T-helper 17 cell (primary cell): ENCODE measurements at regions not wholly inside any gene's neighbourhood (a gene's known extent, or its start where the extent isn't known, plus 50 kb on each side); places are given as distances from the start of the nearest gene placed in this dataset.
"Not testable (repeated sequence)": the region's sequence is repeated elsewhere in the genome, so short reads cannot be mapped to it uniquely, and the experiment has no call there.

ENCODE experiments used
- ATAC-seq: fragments of 150-1000 bp; cut with Tn5 transposase; 2 replicates; pipeline ENCODE4 v1.10.0; 2021; ENCODE audit warnings: mild to moderate bottlenecking, moderate library complexity
- DNase-seq, 3 donors: peaks; one replicate each; pipeline versions ENCODE4 v3.0.0 to v3.0.0-alpha.2; 2020 to 2021
- H3K9me3 ChIP-seq: one replicate; pipeline ENCODE4 v1.7.0; 2013; ENCODE audit warnings: low read length, mild to moderate bottlenecking; ENCODE audit not compliant: control insufficient read depth, poor library complexity, severe bottlenecking
- H3K27ac Mint-ChIP-seq: one replicate; pipeline ENCODE4 v1.8.0; 2022; ENCODE audit warnings: mild to moderate bottlenecking, moderate library complexity, mixed read lengths
- H3K27me3 Mint-ChIP-seq: one replicate; pipeline ENCODE4 v1.8.0; 2022; ENCODE audit warnings: mixed read lengths
- H3K36me3 Mint-ChIP-seq: one replicate; pipeline ENCODE4 v1.8.0; 2022; ENCODE audit warnings: low read depth, mixed read lengths
- H3K4me1 Mint-ChIP-seq: one replicate; pipeline ENCODE4 v1.8.0; 2022; ENCODE audit warnings: mild to moderate bottlenecking, mixed read lengths
- H3K4me3 Mint-ChIP-seq: one replicate; pipeline ENCODE4 v1.8.0; 2022; ENCODE audit warnings: mild to moderate bottlenecking, moderate library complexity, mixed read lengths

GRCh38 chr20:30484009-30484748 is 773.3 kb upstream of the DEFB115 start:
- Mint-ChIP-seq H3K4me1 (no peaks in the 10 kb centered on the region), H3K4me3 (no peak overlapping the region), H3K27me3 (no peaks in the 10 kb centered on the region), H3K27ac (no peak overlapping the region), H3K36me3 (peaks cover 4% of the 10 kb centered on the region)
- H3K9me3 ChIP-seq = no peaks in the 10 kb centered on the region
- ATAC-seq (no peak), DNase-seq (no peak)

DNA sequence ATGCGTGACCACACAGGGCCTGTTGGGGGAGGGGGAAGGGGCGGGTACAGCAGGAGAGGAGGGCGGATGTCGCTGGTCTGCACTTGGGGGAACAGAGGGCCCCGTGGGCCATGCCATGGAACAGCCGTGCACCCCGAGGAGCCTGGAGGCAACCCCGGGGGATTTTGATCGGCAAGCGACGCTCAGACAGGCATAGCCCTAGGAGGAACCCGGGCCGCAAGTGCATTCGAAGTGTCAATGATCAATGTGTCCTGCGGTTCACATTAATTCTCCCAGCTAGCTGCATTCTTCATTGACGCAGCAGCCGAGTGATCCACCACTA is 772.8 kb upstream of the DEFB115 start:
- Mint-ChIP-seq H3K4me1 (no peaks in the 10 kb centered on the region), H3K27me3 (no peaks in the 10 kb centered on the region), H3K36me3 (peaks cover 4% of the 10 kb centered on the region), H3K4me3 (no peak overlapping the region), H3K27ac (no peak overlapping the region)
- H3K9me3 ChIP-seq = no peaks in the 10 kb centered on the region
- no peak for ATAC-seq
- no peak for DNase-seq

DNA sequence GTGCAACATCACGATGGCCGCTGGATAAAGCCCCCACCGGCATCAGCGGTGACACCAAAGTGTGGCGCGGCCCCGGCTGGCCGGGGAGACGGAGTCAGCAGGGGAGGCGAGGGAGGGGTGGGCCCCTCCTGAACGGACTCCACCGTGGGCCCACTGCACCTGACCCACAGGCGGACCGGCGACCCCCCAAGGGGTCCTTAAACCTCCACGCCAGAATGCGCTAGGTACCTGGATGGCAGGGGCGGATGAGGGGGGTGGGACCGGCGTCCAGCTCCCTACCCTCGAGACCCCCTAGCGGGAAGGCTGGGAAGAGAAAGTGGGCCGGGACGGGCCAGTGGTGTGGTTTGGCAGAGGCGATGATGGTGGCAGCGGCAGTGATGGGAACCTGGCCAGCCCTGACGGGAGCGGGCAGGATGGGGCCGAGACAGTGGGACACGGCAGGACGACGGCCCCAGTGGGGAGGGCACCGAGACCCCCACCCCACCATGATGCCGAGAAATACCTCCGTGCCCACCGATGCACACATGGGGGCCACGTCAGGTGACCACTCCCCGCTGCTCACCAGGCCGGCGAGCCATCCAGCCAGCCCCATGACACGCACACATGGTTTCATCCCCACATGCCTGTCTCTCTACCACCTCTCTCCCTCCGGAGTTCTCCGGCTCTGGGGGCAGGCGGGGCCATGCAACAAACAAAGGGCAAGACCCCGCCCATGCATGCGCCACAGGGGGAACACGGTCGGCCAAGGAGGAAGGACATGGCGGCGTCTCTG is 771.9 kb upstream of the DEFB115 start:
- ATAC-seq = no peak
- no peaks in the 10 kb centered on the region for H3K9me3 ChIP-seq
- no peak overlapping the region for H3K27ac Mint-ChIP-seq
- peaks cover 4% of the 10 kb centered on the region for H3K36me3 Mint-ChIP-seq
- no peaks in the 10 kb centered on the region for H3K27me3 Mint-ChIP-seq
- no peaks in the 10 kb centered on the region for H3K4me1 Mint-ChIP-seq
- DNase-seq = no peak
- no peak overlapping the region for H3K4me3 Mint-ChIP-seq

DNA sequence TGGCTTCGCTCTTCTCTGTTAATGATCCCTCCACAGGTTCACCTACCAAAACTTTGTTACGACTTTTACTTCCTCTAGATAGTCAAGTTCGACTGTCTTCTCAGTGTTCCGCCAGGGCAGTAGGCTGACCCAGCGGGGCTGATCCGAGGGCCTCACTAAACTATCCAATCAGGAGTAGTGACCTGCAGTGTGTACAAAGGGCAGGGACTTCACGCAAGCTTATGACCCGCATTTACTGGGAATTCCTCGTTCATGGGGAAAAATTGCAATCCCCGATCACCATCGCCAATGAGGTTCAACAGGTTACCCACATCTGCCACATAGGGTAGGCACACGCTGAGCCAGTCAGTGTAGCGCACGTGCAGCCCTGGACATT is 771.4 kb upstream of the DEFB115 start:
- no peaks in the 10 kb centered on the region for H3K9me3 ChIP-seq
- H3K4me1 Mint-ChIP-seq = no peaks in the 10 kb centered on the region
- H3K4me3 Mint-ChIP-seq = no peak overlapping the region
- no peaks in the 10 kb centered on the region for H3K27me3 Mint-ChIP-seq
- DNase-seq (no peak), ATAC-seq (no peak)
- H3K27ac Mint-ChIP-seq = no peak overlapping the region
- H3K36me3 Mint-ChIP-seq = peaks cover 4% of the 10 kb centered on the region

- H3K4me3 Mint-ChIP-seq, H3K27me3 Mint-ChIP-seq, ATAC-seq, H3K27ac Mint-ChIP-seq, H3K4me1 Mint-ChIP-seq, H3K36me3 Mint-ChIP-seq, DNase-seq, H3K9me3 ChIP-seq: not testable (repeated sequence)
Measured at GRCh38 chr20:30487461-30487860, 770.0 kb upstream of the DEFB115 start.

GRCh38 chr20:30487947-30488926 is 769.2 kb upstream of the DEFB115 start:
- no peak for DNase-seq
- H3K9me3 ChIP-seq = no peaks in the 10 kb centered on the region
- Mint-ChIP-seq H3K36me3 (peaks cover 4% of the 10 kb centered on the region), H3K27me3 (no peaks in the 10 kb centered on the region), H3K4me1 (no peaks in the 10 kb centered on the region), H3K4me3 (no peak overlapping the region), H3K27ac (no peak overlapping the region)
- ATAC-seq = no peak

- Mint-ChIP-seq H3K4me3 (no peak overlapping the region), H3K27ac (no peak overlapping the region), H3K27me3 (no peaks in the 10 kb centered on the region), H3K36me3 (peaks cover 4% of the 10 kb centered on the region), H3K4me1 (no peaks in the 10 kb centered on the region)
- ATAC-seq (no peak), DNase-seq (no peak)
- H3K9me3 ChIP-seq = no peaks in the 10 kb centered on the region
Measured at GRCh38 chr20:30488941-30489613, 768.4 kb upstream of the DEFB115 start.

DNA sequence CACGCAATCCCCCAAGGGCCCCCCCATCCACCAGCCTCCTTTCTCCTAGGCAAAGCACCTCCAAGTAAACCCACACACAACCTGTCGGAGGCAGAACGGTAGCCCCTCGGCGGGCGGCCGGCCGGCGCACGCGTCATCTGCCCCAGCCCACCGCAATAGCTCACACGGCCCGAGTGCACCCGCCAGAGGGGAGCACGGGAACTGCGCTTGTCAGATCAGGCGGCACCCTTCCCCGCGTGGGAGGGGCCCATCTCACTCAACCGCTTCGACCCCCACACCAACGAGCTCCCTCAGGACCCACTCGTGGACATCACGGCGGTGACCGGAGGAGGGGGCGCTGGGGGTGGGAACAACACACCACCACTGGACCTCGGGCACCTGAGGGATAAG is 767.9 kb upstream of the DEFB115 start:
- ATAC-seq = no peak
- H3K27me3 Mint-ChIP-seq = no peaks in the 10 kb centered on the region
- H3K27ac Mint-ChIP-seq = no peak overlapping the region
- peaks cover 4% of the 10 kb centered on the region for H3K36me3 Mint-ChIP-seq
- H3K4me3 Mint-ChIP-seq = no peak overlapping the region
- no peaks in the 10 kb centered on the region for H3K4me1 Mint-ChIP-seq
- no peaks in the 10 kb centered on the region for H3K9me3 ChIP-seq
- DNase-seq = no peak

DNA sequence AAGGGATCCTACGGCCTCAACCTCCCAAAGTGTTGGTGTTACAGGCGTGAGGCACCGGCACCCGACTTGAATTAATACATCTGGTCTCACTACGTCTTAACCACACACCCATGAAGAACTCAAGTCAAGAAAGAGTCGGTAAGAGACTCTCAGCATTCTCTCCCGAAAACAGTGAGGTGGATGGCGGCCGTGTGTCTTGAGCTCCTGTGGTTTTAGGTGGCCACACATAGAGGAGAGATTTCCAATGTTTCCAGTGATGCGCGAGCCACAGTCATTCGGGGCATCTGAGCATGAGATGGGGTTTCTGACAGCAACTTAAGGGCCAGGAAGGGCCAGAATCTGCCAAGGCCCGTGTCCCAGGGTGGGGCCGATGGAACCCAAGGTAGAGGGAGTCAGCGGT is 766.4 kb upstream of the DEFB115 start:
- Mint-ChIP-seq H3K4me3 (no peak overlapping the region), H3K27ac (no peak overlapping the region), H3K36me3 (peaks cover 4% of the 10 kb centered on the region), H3K4me1 (no peaks in the 10 kb centered on the region), H3K27me3 (no peaks in the 10 kb centered on the region)
- DNase-seq (no peak), ATAC-seq (no peak)
- H3K9me3 ChIP-seq = no peaks in the 10 kb centered on the region

- H3K27ac Mint-ChIP-seq, H3K4me1 Mint-ChIP-seq, H3K9me3 ChIP-seq, H3K36me3 Mint-ChIP-seq, DNase-seq, ATAC-seq, H3K27me3 Mint-ChIP-seq, H3K4me3 Mint-ChIP-seq: not testable (repeated sequence)
Measured at GRCh38 chr20:30496656-30497055, 760.8 kb upstream of the DEFB115 start.

DNA sequence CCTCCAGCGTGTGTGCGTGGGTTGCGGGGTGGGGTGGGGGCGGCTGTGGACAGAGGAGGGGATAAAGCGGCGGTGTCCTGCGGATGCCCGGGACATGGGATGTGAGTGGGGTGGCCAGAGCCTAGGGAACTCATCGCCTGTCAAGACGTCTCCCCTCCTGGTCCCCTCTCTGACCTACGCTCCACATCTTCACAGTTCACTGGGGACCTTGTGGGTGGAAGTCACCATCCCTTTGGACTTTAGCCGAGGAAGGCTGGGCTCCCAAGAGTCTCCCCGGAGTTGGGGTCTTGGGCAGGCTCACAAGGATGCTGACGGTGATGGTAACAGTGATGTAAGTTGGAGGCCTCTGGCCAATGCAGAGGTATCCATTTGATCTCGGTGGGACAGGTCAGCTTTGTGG is 760.3 kb upstream of the DEFB115 start:
- H3K4me3 Mint-ChIP-seq, H3K36me3 Mint-ChIP-seq, H3K27me3 Mint-ChIP-seq, H3K9me3 ChIP-seq, H3K27ac Mint-ChIP-seq, H3K4me1 Mint-ChIP-seq, DNase-seq, ATAC-seq: not testable (repeated sequence)

DNA sequence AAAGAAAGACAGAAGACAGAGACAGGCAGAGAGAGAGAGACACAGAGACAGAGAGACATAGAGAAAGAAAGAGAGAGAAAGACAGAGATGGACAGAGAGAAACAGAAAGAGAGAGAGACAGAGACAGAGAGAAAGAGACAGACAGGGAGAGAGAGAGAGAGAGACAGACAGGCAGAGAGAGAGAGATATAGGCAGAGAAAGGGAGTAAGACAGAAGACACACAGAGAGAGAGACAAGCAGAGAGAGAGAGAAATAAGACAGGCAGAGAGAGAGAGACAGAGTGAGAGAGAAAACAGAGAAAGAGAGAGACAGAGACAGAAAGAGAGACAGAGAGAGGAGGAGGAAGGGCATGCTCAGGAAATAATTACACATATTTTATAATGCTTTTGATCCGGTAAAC is 758.3 kb upstream of the DEFB115 start:
- Mint-ChIP-seq H3K4me3 (no peak overlapping the region), H3K27me3 (no peaks in the 10 kb centered on the region), H3K4me1 (no peaks in the 10 kb centered on the region), H3K27ac (no peak overlapping the region), H3K36me3 (no peaks in the 10 kb centered on the region)
- DNase-seq (no peak), ATAC-seq (no peak)
- no peaks in the 10 kb centered on the region for H3K9me3 ChIP-seq
